DOHH2 (cell line): ENCODE measurements at regions not wholly inside any gene's neighbourhood (a gene's known extent, or its start where the extent isn't known, plus 50 kb on each side); places are given as distances from the start of the nearest gene placed in this dataset.

Source experiments
- H3F3A ChIP-seq: fragments of 200-600 bp; sonication (generic), shearing (Covaris generic); 2 replicates; pipeline ENCODE4 v1.6.0; 2016; ENCODE audit warnings: antibody characterized with exemption, mild to moderate bottlenecking; ENCODE audit not compliant: control insufficient read depth, insufficient read depth
- H3K27ac ChIP-seq: fragments of 200-600 bp; sonication (generic); 2 replicates; pipeline ENCODE4 v1.5.1; 2014; ENCODE audit warnings: low read depth, mild to moderate bottlenecking, low read length, moderate library complexity
- H3K27me3 ChIP-seq: fragments of 200-600 bp; sonication (generic); 2 replicates; pipeline ENCODE4 v1.6.1; 2014; ENCODE audit warnings: mild to moderate bottlenecking, low read length, mixed read lengths; ENCODE audit not compliant: control insufficient read depth
- H3K36me3 ChIP-seq: fragments of 200-600 bp; sonication (generic); 2 replicates; pipeline ENCODE4 v1.6.1; 2014; ENCODE audit warnings: mild to moderate bottlenecking, low read length, moderate library complexity, mixed read lengths; ENCODE audit not compliant: control insufficient read depth
- H3K4me1 ChIP-seq: fragments of 200-600 bp; sonication (generic); 2 replicates; pipeline ENCODE4 v1.6.1; 2014; ENCODE audit warnings: mild to moderate bottlenecking, low read length, mixed read lengths; ENCODE audit not compliant: control insufficient read depth
- H3K4me2 ChIP-seq: fragments of 200-600 bp; sonication (generic); 2 replicates; pipeline ENCODE4 v1.6.0; 2014; ENCODE audit warnings: mild to moderate bottlenecking, low read length, moderate library complexity
- H3K4me3 ChIP-seq: fragments of 200-600 bp; sonication (generic); 2 replicates; pipeline ENCODE4 v1.5.1; 2014; ENCODE audit warnings: mild to moderate bottlenecking, low read length, mixed read lengths
- H3K79me2 ChIP-seq: fragments of 200-600 bp; sonication (generic); 2 replicates; pipeline ENCODE4 v1.6.1; 2014; ENCODE audit warnings: mild to moderate bottlenecking, low read length, mixed read lengths; ENCODE audit not compliant: control insufficient read depth
- H3K9me2 ChIP-seq: fragments of 200-600 bp; sonication (generic); replicated peaks from 2 replicates; pipeline ENCODE4 v1.6.1; 2014; ENCODE audit warnings: mild to moderate bottlenecking, low read length, mixed read lengths; ENCODE audit not compliant: control insufficient read depth
- H3K9me3 ChIP-seq: fragments of 200-600 bp; sonication (generic); 2 replicates; pipeline ENCODE4 v1.6.1; 2014; ENCODE audit warnings: antibody characterized with exemption, low read length, mixed read lengths; ENCODE audit not compliant: control insufficient read depth, insufficient read depth
- H4K20me1 ChIP-seq: fragments of 200-600 bp; sonication (generic); 2 replicates; pipeline ENCODE4 v1.6.0; 2014; ENCODE audit warnings: low read depth, mild to moderate bottlenecking, antibody characterized with exemption, low read length, moderate library complexity; ENCODE audit not compliant: control insufficient read depth, insufficient read depth
- CTCF ChIP-seq: fragments of 200-600 bp; sonication (generic); IDR thresholded peaks from one replicate; pipeline ENCODE4 v1.5.1; 2014; ENCODE audit warnings: antibody characterized with exemption, mild to moderate bottlenecking, low read depth, low read length; ENCODE audit not compliant: poor library complexity, severe bottlenecking
- EZH2phosphoT487 ChIP-seq: fragments of 200-600 bp; sonication (generic); IDR thresholded peaks from 2 replicates; pipeline ENCODE4 v1.6.1; 2017; ENCODE audit warnings: borderline replicate concordance, mild to moderate bottlenecking, antibody characterized with exemption, low read length, moderate library complexity, mixed read lengths

DNA sequence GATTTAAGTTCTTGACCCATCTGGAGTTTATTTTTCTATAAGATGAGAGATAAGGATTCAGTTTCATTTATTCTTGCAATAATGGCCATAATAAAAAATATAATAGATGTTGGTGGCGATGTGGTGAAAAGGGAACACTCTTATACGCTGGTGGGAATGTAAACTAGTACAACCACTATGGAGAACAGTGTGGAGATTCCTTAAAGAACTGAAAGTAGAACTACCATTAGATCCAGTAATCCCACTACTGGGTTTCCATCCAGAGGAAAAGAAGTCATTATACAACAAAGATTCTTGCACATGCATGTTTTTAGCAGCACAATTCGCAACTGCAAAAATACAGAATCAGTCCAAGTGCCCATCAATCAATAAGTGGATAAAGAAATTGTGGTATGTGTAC, 1040.5 kb upstream of the GYPC start:
- no peaks in the 10 kb centered on the region for H3K9me2 ChIP-seq
- no peaks in the 10 kb centered on the region for H3K36me3 ChIP-seq
- no peaks in the 10 kb centered on the region for H3K9me3 ChIP-seq
- H3K4me2 ChIP-seq, result no peak overlapping the region
- no peaks in the 10 kb centered on the region for H3K79me2 ChIP-seq
- H3K27me3 ChIP-seq, result no peaks in the 10 kb centered on the region
- no peaks in the 10 kb centered on the region for H4K20me1 ChIP-seq
- TF ChIP-seq EZH2phosphoT487, result no peak
- no peak for TF ChIP-seq CTCF
- no peak overlapping the region for H3K27ac ChIP-seq
- H3F3A ChIP-seq, result no peaks in the 10 kb centered on the region
- no peak overlapping the region for H3K4me3 ChIP-seq
- H3K4me1 ChIP-seq, result no peaks in the 10 kb centered on the region

DNA sequence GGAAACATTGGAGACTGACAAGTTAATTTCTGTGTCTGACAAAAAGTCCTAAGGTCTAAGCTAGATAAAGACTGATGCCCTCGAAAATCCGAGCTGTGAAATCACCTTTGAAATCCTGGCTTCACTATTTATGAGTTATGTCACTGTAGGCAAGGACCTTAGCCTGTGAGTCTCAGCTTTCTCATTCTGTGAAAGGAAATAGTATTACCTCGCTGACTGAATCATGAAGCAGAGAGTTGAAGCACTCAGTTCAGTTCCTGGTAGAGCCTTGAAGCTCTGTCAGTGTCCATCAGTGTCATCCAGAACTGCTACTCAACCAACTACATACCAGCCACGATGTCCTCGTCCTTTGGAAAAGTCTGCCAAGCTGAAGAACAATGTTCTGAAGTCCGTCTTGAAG, 1025.6 kb upstream of the GYPC start:
- H3K4me3 ChIP-seq, result no peak overlapping the region
- no peak for TF ChIP-seq CTCF
- no peak for TF ChIP-seq EZH2phosphoT487
- H3K9me3 ChIP-seq, result no peaks in the 10 kb centered on the region
- no peaks in the 10 kb centered on the region for H3K36me3 ChIP-seq
- no peak overlapping the region for H3K4me2 ChIP-seq
- H4K20me1 ChIP-seq, result no peaks in the 10 kb centered on the region
- no peaks in the 10 kb centered on the region for H3K27me3 ChIP-seq
- H3K9me2 ChIP-seq, result no peaks in the 10 kb centered on the region
- H3F3A ChIP-seq, result no peaks in the 10 kb centered on the region
- no peaks in the 10 kb centered on the region for H3K4me1 ChIP-seq
- no peak overlapping the region for H3K27ac ChIP-seq
- H3K79me2 ChIP-seq, result no peaks in the 10 kb centered on the region

GRCh38 chr2:125634662-125635061, 1021.3 kb upstream of the GYPC start:
- Histone ChIP-seq H3K4me1 (no peaks in the 10 kb centered on the region), H3K4me3 (no peak overlapping the region), H3K9me3 (no peaks in the 10 kb centered on the region), H3K9me2 (no peaks in the 10 kb centered on the region), H3F3A (no peaks in the 10 kb centered on the region), H3K4me2 (no peak overlapping the region), H3K36me3 (no peaks in the 10 kb centered on the region), H3K27ac (no peak overlapping the region), H3K79me2 (no peaks in the 10 kb centered on the region), H3K27me3 (no peaks in the 10 kb centered on the region), H4K20me1 (no peaks in the 10 kb centered on the region)
- no peak for TF ChIP-seq EZH2phosphoT487
- TF ChIP-seq CTCF, result no peak

DNA sequence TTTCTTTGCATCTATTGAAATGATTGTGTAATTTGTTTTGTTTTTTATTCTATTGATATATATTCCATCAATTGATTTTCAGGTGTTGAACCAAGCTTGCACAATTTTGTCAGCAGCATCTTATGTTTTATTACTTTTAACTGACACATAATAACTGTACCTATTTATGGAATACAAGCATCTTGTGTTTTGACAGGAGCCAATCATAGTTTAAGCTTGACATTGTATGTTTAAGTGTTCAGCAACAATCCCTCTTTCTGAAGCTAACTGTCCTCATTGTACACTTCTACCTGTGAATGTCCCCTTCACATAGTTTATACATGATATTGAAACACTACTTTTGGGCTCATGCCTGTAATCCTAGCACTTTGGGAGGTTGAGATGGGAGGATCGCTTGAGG, 1017.6 kb upstream of the GYPC start:
- TF ChIP-seq CTCF, result no peak
- H3K36me3 ChIP-seq, result no peaks in the 10 kb centered on the region
- H3K9me2 ChIP-seq, result no peaks in the 10 kb centered on the region
- no peaks in the 10 kb centered on the region for H4K20me1 ChIP-seq
- H3K4me2 ChIP-seq, result no peak overlapping the region
- H3K9me3 ChIP-seq, result no peaks in the 10 kb centered on the region
- H3F3A ChIP-seq, result no peaks in the 10 kb centered on the region
- no peaks in the 10 kb centered on the region for H3K79me2 ChIP-seq
- no peak overlapping the region for H3K27ac ChIP-seq
- no peaks in the 10 kb centered on the region for H3K4me1 ChIP-seq
- no peak overlapping the region for H3K4me3 ChIP-seq
- no peaks in the 10 kb centered on the region for H3K27me3 ChIP-seq
